Non-pigmented ciliary epithelial cell (primary cell): ENCODE measurements at regions not wholly inside any gene's neighbourhood (a gene's known extent, or its start where the extent isn't known, plus 50 kb on each side); places are given as distances from the start of the nearest gene placed in this dataset.

Experiments used
- DNase-seq: peaks from one replicate; pipeline ENCODE4 v3.0.0-alpha.2; 2010; ENCODE audit warnings: low read depth

DNA sequence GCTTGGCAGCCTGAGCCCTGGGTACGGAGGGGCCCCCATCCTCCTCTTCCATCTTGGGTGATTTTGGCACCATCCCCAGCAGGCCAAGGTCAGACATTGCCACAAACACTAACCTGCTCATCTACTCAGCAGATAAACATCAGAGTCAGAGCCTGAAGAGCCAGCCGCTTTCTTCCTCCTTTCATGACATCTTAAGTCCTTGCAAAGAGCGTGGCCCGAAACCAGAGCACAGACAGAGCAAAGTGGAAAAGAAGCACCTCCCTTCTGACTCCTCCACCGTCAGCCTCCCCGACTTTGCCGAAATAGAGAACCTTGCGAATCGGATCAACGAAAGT lies 60.4 kb upstream of the RPH3AL start:
- no peak for DNase-seq

DNA sequence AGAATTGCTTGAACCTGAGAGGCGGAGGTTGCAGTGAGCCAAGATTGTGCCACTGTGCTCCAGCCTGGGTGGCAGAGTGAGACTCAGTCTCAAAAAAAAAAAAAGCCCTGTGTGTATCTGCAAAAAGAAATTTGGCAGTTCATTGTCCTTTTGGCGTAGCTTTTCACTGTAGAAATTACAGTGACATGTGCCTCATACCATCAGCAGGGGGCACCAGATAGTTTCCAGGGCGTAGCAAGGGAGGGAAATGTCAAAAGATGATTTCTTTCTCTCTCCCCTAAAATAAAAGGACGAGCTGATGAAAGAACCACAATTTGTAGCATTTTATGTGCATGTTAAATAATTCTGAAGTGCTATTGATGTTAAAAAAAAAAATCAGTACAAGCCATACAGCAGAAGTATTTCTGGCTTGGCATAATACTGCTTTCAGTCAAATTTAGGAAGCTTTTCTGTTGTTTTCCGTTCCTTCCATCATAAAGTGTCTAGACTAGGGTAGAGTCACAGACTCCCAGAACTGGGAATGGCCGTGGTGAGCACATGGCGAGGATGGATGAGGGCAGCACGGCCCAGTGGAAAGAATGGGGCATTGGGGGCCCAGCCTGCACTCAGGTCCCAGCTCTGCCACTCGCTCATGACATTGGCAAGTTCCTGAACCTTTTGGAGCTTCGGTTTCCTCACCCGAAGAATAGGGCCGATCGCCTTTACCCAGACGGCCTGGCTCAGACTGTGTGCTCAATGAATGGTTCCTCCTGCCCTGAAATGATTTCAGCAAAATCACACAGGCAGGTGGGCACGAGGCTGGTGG lies 59.8 kb upstream of the RPH3AL start:
- DNase-seq = no peak

DNA sequence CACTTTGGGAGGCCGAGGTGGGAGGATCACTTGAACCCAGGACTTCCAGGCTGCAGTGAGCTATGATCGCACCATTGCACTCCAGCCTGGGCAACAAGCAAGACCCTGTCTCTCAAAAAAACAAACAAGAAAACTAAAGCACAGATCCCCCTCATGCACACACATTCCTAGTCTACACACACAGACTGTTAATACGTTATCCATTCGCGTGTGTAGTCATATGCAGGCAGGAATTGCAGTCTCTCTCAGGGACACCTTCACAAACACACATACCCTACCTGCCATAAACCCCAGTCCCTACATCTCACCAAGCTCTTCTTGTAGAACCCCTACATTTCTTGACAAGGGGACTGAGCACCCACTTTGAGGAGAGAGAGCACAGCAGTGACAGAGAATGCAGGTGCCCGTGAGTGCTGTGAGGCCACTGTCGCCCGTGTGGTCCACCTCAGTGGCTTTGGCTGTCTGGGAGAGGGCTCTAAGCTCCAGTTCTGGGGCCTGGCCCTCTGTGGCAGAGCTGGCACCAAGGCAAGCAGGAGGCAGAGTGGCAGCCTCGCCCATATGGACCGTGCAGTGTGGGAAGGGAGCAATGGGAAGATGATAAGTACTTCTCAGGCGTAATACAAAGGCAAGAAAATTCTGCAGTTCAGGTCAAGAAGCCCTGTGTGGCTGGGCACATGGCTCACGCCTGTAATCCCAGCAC lies 59.0 kb upstream of the RPH3AL start:
- no peak for DNase-seq

DNA sequence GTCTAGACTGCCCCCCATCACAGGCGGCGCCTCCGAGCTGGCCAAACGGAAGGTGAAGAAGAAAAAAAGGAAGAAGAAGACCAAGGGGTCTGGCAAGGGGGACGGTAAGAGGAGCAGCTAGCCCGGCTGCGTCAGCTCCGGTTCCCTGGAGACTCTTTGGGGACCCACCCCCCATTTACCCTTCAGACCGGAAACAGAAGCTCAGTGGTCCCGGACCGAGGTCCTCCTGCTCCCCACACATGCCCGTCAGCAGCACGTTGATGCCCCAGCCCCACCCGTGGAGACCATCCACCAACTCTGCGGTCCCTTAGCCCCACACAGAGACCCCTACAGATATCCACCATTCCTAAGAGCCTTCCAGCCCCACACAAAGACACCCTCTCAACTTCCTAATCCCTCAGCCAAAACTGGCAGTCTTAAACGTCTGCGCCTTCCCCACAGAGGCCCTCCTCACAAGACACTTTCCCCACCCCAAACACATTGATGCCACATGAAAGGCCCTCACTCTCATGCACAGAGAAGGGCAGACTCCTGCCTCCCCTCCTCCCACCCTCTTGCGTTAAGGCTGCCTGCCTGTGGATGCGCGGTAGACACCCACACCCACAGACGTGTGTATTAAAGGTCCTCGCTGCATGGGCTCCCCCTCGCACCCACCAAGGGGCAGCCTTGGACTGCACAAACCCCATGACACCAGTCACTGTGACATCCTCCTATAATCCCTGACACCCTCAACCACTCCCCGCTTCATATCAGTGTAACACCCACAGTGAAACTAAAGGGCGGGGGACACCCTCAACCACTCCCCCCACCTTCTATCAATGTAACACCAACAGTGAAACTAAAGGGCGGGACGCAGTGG lies 58.2 kb upstream of the RPH3AL start:
- DNase-seq = no peak

DNA sequence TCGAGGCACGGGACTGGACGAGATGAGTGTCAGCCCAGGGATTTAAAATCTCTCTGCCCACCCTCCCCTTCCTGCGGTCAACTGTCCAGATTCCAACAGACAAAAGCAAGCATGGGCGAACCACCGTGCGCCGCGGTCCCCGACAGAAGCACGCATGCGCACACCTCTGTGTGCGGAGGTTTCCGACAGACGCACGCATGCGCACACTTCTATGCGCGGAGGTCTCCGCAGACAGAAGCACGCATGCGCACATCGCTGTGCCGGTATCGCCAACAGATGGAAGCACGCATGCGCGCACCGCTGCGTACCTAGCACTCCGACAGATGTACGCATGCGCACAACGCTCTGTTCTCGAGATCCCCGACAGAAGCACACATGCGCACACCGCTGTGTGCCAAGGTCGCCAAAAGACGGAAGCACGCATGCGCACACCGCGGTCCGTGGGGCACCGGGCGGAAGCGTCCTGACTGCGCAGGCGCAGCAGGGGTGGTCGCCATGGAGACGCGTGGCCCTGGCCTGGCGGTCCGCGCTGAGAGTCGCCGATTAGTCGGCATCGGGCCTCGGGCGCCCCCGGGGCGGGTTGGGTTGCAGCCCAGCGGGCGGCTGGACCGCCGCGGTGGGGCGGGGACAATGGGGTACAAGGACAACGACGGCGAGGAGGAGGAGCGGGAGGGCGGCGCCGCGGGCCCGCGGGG lies 57.4 kb upstream of the RPH3AL start:
- peak; percentile 86 for DNase-seq

DNA sequence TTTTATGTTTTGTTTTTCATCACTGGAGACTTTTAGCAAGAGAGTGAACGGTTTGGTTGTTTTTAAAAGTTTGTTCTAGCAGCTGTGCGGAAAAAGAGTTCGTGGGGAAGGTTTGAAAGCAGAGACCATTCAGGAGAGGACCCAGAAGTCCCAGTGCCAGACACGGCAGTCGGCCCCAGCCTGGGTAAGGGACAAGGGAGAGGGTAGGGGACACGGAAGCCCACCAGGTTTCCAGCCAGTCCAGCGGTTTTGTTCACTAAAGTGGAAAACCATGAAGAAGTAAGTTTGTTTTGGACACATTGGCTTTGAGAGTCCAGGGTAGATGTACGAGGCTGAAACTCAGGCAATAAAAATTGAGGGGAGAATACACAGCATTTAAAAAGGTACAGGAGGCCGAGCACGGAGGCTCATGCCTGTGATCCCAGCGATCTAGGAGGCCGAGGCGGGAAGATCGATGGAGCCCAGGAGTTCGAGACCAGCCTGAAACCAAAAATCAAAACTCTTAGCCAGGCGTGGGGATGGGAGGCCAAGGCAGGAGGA lies 56.8 kb upstream of the RPH3AL start:
- no peak for DNase-seq

DNA sequence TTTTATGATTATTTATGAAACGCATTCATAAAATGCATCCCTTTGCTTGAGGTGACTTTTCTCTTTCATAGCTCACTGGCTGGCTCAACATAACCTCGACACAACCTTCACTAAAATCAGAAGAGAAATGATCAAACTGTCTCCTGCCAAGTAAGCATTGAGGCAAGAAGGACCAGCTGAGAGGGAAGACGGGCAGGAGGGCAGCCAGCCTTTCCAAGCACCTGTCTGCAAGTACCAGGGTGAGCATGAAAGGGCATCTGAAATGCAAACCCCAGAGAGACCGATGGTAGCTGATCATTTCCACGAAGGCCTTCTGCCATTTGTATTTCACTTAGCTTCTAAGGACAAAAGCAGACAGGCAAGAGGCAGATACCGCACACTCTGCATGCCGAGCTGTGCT lies 52.1 kb upstream of the RPH3AL start:
- no peak for DNase-seq
